Fibroblast of lung (primary cell): ENCODE measurements at regions not wholly inside any gene's neighbourhood (a gene's known extent, or its start where the extent isn't known, plus 50 kb on each side); places are given as distances from the start of the nearest gene placed in this dataset.

Experiments used
- DNase-seq, 2 donors: peaks; one replicate each; pipeline versions ENCODE4 v3.0.0 to v3.0.0-alpha.2; 2010; ENCODE audit warnings: low read depth in 2 of 2
- H2AFZ ChIP-seq: 2 replicates; pipeline ENCODE4 v1.5.1; 2012; ENCODE audit warnings: low read length, control low read depth, inconsistent platforms
- H3K27ac ChIP-seq: 2 replicates; pipeline ENCODE4 v1.5.1; 2011; ENCODE audit warnings: low read length, control low read depth; ENCODE audit not compliant: insufficient read depth
- H3K27me3 ChIP-seq: 2 replicates; pipeline ENCODE4 v1.5.1; 2011; ENCODE audit warnings: mild to moderate bottlenecking, low read length; ENCODE audit not compliant: control insufficient read depth, insufficient read depth
- H3K36me3 ChIP-seq: 2 replicates; pipeline ENCODE4 v1.5.1; 2011; ENCODE audit warnings: low read length; ENCODE audit not compliant: control insufficient read depth, insufficient read depth
- H3K4me1 ChIP-seq: 2 replicates; pipeline ENCODE4 v1.5.1; 2011; ENCODE audit warnings: low read length; ENCODE audit not compliant: control insufficient read depth, insufficient read depth; ENCODE audit errors: extremely low read depth
- H3K4me2 ChIP-seq: 2 replicates; pipeline ENCODE4 v1.5.1; 2011; ENCODE audit warnings: low read length, control low read depth; ENCODE audit not compliant: insufficient read depth; ENCODE audit errors: extremely low read depth
- H3K4me3 ChIP-seq, 4 experiments: fragments of 200-600 bp in 1 of 4; sonication (generic) in 1 of 4; replicated peaks in 1 of 4; 2 replicates each; pipeline ENCODE4 v1.5.1; 2011 to 2016; ENCODE audit warnings: low read length in 4 of 4, low read depth in 3 of 4, mild to moderate bottlenecking in 3 of 4, control low read depth in 2 of 4, inconsistent platforms in 1 of 4, mixed read lengths in 1 of 4; ENCODE audit not compliant: insufficient read depth in 1 of 4; ENCODE audit errors: control extremely low read depth in 1 of 4
- H3K79me2 ChIP-seq: 2 replicates; pipeline ENCODE4 v1.5.1; 2012; ENCODE audit warnings: mild to moderate bottlenecking, low read length, inconsistent platforms; ENCODE audit not compliant: control insufficient read depth, insufficient read depth
- H3K9ac ChIP-seq: 2 replicates; pipeline ENCODE4 v1.5.1; 2011; ENCODE audit warnings: mild to moderate bottlenecking, low read length, control low read depth; ENCODE audit not compliant: insufficient read depth
- H3K9me3 ChIP-seq: 2 replicates; pipeline ENCODE4 v1.5.1; 2012; ENCODE audit warnings: low read depth, low read length; ENCODE audit not compliant: control insufficient read depth, insufficient read depth
- H4K20me1 ChIP-seq: 2 replicates; pipeline ENCODE4 v1.5.1; 2011; ENCODE audit warnings: low read length; ENCODE audit not compliant: control insufficient read depth, insufficient read depth; ENCODE audit errors: extremely low read depth
- EZH2 ChIP-seq: IDR thresholded peaks from 2 replicates; pipeline ENCODE4 v1.5.1; 2012; ENCODE audit warnings: low read length, control low read depth, mild to moderate bottlenecking; ENCODE audit errors: missing control alignments
- TF ChIP-seq, protein P1 (sequence below), 2 donors: IDR thresholded peaks in 1 of 2; conservative IDR thresholded peaks in 1 of 2; 1 replicate in 1 of 2; 2 replicates in 1 of 2; pipeline ENCODE4 v1.5.1; 2011 to 2012; ENCODE audit warnings: low read length in 2 of 2, control low read depth in 1 of 2, inconsistent platforms in 1 of 2, low read depth in 1 of 2, mild to moderate bottlenecking in 1 of 2

DNA sequence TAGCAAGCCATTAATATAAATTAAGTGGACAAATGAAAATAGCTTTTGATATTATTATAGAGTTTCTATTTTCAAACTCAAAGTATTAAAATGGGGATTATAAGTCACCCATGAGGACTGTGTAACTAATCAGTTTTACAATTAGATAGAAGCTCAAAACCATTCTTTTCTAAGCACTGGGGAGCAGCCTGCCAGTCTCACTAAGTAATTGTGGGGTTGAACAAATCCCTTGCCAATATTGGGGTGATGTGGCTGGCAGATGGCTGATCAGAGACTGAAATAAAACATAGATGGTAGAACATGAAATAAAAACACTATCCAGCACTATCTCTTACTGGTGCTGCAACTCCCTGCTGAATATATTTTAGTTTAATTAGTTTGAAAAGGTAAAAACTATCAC lies 353.2 kb downstream of the FLRT2 start:
- no peak for DNase-seq
- H3K27me3 ChIP-seq = no peaks in the 10 kb centered on the region

DNA sequence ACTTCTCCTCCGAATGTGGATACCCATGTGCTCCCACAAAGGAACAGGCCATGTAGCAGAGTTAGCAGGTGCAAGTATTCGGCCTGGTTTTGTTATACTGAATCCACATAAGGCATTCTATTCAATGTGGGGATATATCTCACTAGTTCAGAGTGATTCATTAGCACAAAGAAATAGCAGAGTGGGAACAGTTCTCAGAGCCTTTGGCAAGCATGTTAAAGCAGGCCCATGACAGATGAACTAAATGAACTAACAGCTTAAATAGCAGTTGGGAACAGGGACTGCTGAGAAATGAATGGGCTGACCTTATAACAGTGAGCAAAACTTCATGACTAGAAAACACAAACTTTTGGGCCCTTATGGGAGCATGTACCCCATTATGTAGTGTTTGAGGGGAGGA lies 352.0 kb downstream of the FLRT2 start:
- no peaks in the 10 kb centered on the region for H3K27me3 ChIP-seq
- H3K9me3 ChIP-seq = no peaks in the 10 kb centered on the region
- no peak for TF ChIP-seq EZH2
- TF ChIP-seq, protein P1, sequence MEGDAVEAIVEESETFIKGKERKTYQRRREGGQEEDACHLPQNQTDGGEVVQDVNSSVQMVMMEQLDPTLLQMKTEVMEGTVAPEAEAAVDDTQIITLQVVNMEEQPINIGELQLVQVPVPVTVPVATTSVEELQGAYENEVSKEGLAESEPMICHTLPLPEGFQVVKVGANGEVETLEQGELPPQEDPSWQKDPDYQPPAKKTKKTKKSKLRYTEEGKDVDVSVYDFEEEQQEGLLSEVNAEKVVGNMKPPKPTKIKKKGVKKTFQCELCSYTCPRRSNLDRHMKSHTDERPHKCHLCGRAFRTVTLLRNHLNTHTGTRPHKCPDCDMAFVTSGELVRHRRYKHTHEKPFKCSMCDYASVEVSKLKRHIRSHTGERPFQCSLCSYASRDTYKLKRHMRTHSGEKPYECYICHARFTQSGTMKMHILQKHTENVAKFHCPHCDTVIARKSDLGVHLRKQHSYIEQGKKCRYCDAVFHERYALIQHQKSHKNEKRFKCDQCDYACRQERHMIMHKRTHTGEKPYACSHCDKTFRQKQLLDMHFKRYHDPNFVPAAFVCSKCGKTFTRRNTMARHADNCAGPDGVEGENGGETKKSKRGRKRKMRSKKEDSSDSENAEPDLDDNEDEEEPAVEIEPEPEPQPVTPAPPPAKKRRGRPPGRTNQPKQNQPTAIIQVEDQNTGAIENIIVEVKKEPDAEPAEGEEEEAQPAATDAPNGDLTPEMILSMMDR (conservative IDR thresholded peaks at IDR 0.05 in 1 of 2, IDR thresholded peaks at IDR 0.05 in 1 of 2; ENCODE audit: low read depth in 1 of 2, low read length in 2 of 2) = no peak
- H4K20me1 ChIP-seq = no peaks in the 10 kb centered on the region
- no peak for DNase-seq
- H3K4me3 ChIP-seq = no peak overlapping the region
- no peaks in the 10 kb centered on the region for H3K36me3 ChIP-seq
- no peak overlapping the region for H3K27ac ChIP-seq
- no peak overlapping the region for H3K4me2 ChIP-seq
- no peaks in the 10 kb centered on the region for H3K79me2 ChIP-seq
- H3K4me1 ChIP-seq = no peaks in the 10 kb centered on the region
- H2AFZ ChIP-seq = no peak overlapping the region
- no peak overlapping the region for H3K9ac ChIP-seq

More for the DNA sequence above, 353.2 kb downstream of the FLRT2 start:
- Histone ChIP-seq H3K79me2 (no peaks in the 10 kb centered on the region), H3K4me1 (no peaks in the 10 kb centered on the region), H3K36me3 (no peaks in the 10 kb centered on the region), H3K4me2 (no peak overlapping the region), H2AFZ (no peak overlapping the region), H4K20me1 (no peaks in the 10 kb centered on the region), H3K9ac (no peak overlapping the region), H3K27ac (no peak overlapping the region), H3K9me3 (no peaks in the 10 kb centered on the region), H3K4me3 (no peak overlapping the region)
- no peak for TF ChIP-seq EZH2
- TF ChIP-seq, protein P1 (conservative IDR thresholded peaks at IDR 0.05 in 1 of 2, IDR thresholded peaks at IDR 0.05 in 1 of 2; ENCODE audit: low read depth in 1 of 2, low read length in 2 of 2) = no peak

DNA sequence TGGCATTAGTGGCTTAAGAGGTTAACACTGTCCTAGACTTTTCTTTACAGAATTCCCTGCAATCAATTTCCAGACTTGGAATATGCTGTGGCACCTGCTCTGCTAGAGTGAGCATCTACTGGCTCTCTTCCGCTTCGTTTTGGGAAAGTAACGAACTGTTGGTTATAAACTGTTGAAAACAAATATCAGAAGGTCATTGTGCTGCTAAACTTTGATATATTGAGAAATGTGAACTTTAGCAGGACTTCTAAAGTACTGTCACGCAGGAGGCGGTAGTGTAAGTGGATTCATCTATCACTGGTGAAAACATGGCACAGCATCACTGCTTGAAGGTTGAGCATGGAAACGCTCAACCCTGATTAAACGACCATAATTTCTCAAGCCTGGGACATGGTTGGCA lies 348.9 kb downstream of the FLRT2 start:
- Histone ChIP-seq H3K79me2 (no peaks in the 10 kb centered on the region), H3K4me1 (no peaks in the 10 kb centered on the region), H3K9ac (no peak overlapping the region), H3K36me3 (no peaks in the 10 kb centered on the region), H3K4me3 (no peak overlapping the region), H3K9me3 (no peaks in the 10 kb centered on the region), H3K4me2 (no peak overlapping the region), H3K27me3 (no peaks in the 10 kb centered on the region), H2AFZ (no peak overlapping the region), H4K20me1 (no peaks in the 10 kb centered on the region), H3K27ac (no peak overlapping the region)
- TF ChIP-seq EZH2 = no peak
- TF ChIP-seq, protein P1 (conservative IDR thresholded peaks at IDR 0.05 in 1 of 2, IDR thresholded peaks at IDR 0.05 in 1 of 2; ENCODE audit: low read depth in 1 of 2, low read length in 2 of 2) = no peak
- no peak for DNase-seq
